ENCODE measurements at regions not wholly inside any gene's neighbourhood (a gene's known extent, or its start where the extent isn't known, plus 50 kb on each side); places are given as distances from the start of the nearest gene placed in this dataset.
A peak's percentile ranks its signal among the peaks of the same experiment; 100 is the strongest.

DNA sequence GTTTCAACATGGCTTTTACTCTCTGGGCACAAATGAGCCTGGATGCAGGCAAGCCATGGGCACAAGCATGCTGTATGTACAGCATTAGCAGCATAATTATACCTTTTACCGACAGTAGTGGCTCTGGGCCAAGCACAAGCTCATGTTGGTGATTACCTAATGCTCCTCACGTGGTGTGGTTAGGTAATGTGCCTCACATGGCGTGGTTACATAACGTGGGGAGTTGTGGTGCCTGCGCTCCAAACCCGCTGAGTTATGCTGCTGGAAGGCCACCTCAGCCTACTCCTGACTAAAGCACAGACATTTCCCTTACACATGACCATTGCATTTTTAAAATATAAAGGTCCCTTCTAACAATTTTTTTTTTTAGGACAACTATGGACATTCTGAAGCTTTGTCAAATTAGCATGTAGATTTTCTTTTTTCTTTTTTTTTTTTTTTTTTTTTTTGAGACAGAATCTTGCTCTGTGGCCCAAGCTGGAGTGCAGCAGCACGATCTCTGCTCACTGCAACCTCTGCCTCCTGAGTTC is 794.0 kb downstream of the EFNA5 start:
- DNase-seq, result no peak
- H3K36me3 ChIP-seq, result no peaks in the 10 kb centered on the region
- intact Hi-C loops (cut with DNase I), result no loop called here
- 89% methylated on average over 7 of the region's 7 CpGs for WGBS, 2 donors
- H3K27me3 ChIP-seq, result no peaks in the 10 kb centered on the region
- H3K4me3 ChIP-seq, result no peak overlapping the region
- no peak for ATAC-seq
- H3K9me3 ChIP-seq, result peaks cover 0 to 5% (median 0%) of the 10 kb centered on the region in 11 donors
- TF ChIP-seq, protein P1, sequence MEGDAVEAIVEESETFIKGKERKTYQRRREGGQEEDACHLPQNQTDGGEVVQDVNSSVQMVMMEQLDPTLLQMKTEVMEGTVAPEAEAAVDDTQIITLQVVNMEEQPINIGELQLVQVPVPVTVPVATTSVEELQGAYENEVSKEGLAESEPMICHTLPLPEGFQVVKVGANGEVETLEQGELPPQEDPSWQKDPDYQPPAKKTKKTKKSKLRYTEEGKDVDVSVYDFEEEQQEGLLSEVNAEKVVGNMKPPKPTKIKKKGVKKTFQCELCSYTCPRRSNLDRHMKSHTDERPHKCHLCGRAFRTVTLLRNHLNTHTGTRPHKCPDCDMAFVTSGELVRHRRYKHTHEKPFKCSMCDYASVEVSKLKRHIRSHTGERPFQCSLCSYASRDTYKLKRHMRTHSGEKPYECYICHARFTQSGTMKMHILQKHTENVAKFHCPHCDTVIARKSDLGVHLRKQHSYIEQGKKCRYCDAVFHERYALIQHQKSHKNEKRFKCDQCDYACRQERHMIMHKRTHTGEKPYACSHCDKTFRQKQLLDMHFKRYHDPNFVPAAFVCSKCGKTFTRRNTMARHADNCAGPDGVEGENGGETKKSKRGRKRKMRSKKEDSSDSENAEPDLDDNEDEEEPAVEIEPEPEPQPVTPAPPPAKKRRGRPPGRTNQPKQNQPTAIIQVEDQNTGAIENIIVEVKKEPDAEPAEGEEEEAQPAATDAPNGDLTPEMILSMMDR (IDR thresholded peaks at IDR 0.05), result no peak
- no peak overlapping the region for H3K27ac ChIP-seq
- no peaks in the 10 kb centered on the region for H3K4me1 ChIP-seq

DNA sequence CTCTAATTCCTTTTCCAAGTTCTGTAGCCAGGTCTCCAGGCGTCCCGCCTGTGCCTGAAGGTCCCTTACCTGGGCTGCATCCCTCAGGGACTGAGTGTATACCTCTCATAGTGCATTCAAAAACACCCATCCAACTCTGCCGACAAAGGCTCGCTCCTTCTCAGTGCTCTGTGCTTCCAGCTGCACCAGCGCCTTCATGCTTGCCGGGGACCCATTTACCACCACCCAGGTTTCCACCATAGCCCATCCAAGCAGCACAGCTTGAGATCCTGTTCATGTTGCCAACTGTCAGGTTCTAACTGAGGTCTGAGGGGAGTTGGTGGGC is 794.5 kb downstream of the EFNA5 start:
- TF ChIP-seq, protein P1 (IDR thresholded peaks at IDR 0.05), result no peak
- WGBS, 2 donors, result 95 to 99% methylated on average over 6 of the region's 6 CpGs
- Histone ChIP-seq H3K27ac (no peak overlapping the region), H3K27me3 (no peaks in the 10 kb centered on the region), H3K4me1 (no peaks in the 10 kb centered on the region), H3K9me3 (peaks cover 0 to 5% (median 0%) of the 10 kb centered on the region in 11 donors), H3K4me3 (no peak overlapping the region), H3K36me3 (no peaks in the 10 kb centered on the region)
- intact Hi-C loops (cut with DNase I), result no loop called here
- ATAC-seq (no peak), DNase-seq (no peak)

DNA sequence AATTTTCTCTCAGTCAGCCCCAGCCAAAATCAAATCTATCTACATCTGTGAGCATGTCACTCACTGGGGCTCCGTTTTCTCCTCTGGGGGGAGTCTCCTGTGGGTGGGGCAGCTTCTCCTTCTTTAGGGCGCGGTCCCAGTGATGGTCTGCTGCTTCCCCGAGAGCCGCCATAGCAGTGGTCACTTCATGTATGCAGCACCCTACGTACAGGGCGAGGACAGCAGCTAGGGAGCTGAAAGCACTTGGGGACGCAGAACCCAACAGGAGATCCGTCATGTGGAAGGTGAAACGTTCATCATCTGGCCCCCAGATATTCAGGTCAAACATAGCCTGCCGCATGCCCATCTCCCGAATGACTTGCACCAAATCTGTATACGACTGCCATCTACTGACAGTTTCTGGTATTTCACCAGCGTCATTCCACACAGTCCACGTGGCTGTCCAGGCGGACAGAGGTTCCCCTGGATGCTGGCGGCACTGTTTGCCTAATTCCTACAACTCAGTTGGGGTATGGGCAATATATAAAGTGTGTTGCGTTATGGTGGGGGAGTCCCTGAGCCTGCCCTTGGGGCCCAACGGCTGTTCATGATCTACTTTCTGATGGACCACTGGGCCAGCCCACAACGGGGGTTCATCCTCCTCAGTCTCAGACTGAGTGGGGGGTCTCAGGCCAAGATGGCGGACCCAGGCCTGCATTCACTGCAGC is 795.0 kb downstream of the EFNA5 start:
- intact Hi-C loops (cut with DNase I), result no loop called here
- peak in 5 of 8 donors; percentile 28 to 56 (median 53) for ATAC-seq

DNA sequence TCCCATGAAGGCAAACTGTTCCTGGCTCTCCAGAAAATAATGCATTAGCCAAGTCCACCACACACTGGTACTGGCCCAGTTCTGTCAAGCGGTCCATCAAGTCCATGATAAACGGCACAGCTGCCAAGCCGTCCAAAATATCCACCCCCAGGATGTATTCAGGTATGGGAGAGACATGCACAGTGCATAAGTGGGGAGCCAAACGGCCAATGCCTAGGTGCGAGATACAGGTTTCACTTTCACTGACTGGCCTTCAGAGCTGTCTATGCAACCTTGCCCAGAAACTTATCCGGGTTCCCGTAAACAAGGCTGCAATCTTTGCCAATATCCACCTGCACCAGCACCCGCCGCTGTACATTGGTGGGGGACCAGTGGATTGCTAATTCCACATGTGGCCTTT is 795.8 kb downstream of the EFNA5 start:
- H3K9me3 ChIP-seq, result peaks cover 0 to 5% (median 0%) of the 10 kb centered on the region in 11 donors
- intact Hi-C loops (cut with DNase I), result no loop called here
- no peak overlapping the region for H3K4me3 ChIP-seq
- 91 to 96% methylated on average over 9 of the region's 9 CpGs for WGBS, 2 donors
- no peaks in the 10 kb centered on the region for H3K36me3 ChIP-seq
- no peaks in the 10 kb centered on the region for H3K4me1 ChIP-seq
- H3K27ac ChIP-seq, result no peak overlapping the region
- DNase-seq (no peak), ATAC-seq (no peak)
- no peaks in the 10 kb centered on the region for H3K27me3 ChIP-seq
- TF ChIP-seq, protein P1 (IDR thresholded peaks at IDR 0.05), result no peak

More for the DNA sequence above, 795.0 kb downstream of the EFNA5 start:
- no peaks in the 10 kb centered on the region for H3K27me3 ChIP-seq
- no peak for DNase-seq
- no peak overlapping the region for H3K27ac ChIP-seq
- no peaks in the 10 kb centered on the region for H3K36me3 ChIP-seq
- WGBS, 2 donors, result 83 to 87% methylated on average over 21 of the region's 21 CpGs
- TF ChIP-seq, protein P1 (IDR thresholded peaks at IDR 0.05), result peak in 8 of 9 donors; percentile 19 to 61 (median 54)
- H3K9me3 ChIP-seq, result peaks cover 0 to 5% (median 0%) of the 10 kb centered on the region in 11 donors
- no peaks in the 10 kb centered on the region for H3K4me1 ChIP-seq
- H3K4me3 ChIP-seq, result no peak overlapping the region
